Loucy (cell line): ENCODE measurements at regions not wholly inside any gene's neighbourhood (a gene's known extent, or its start where the extent isn't known, plus 50 kb on each side); places are given as distances from the start of the nearest gene placed in this dataset.

Experiments
- H2AFZ ChIP-seq: fragments of 200-600 bp; sonication (generic); 2 replicates; pipeline ENCODE4 v1.6.0; 2016; ENCODE audit warnings: antibody characterized with exemption, mild to moderate bottlenecking, low read length, moderate library complexity
- H3F3A ChIP-seq: fragments of 200-600 bp; 2 replicates; pipeline ENCODE4 v1.6.0; 2016; ENCODE audit warnings: antibody characterized with exemption, low read depth, mild to moderate bottlenecking
- H3K27me3 ChIP-seq: fragments of 200-600 bp; sonication (generic); 2 replicates; pipeline ENCODE4 v1.6.1; 2014; ENCODE audit warnings: low read length, mild to moderate bottlenecking; ENCODE audit not compliant: insufficient read depth, poor library complexity, severe bottlenecking
- H3K36me3 ChIP-seq: fragments of 200-600 bp; sonication (generic); 2 replicates; pipeline ENCODE4 v1.6.1; 2016; ENCODE audit warnings: low read length; ENCODE audit not compliant: insufficient read depth
- H3K4me1 ChIP-seq: fragments of 200-600 bp; sonication (generic); 2 replicates; pipeline ENCODE4 v1.5.1; 2014; ENCODE audit warnings: low read length, mild to moderate bottlenecking; ENCODE audit not compliant: insufficient read depth, poor library complexity, severe bottlenecking
- H3K4me2 ChIP-seq: fragments of 200-600 bp; sonication (generic); 2 replicates; pipeline ENCODE4 v1.6.0; 2014; ENCODE audit warnings: antibody characterized with exemption, low read length, low read depth, mild to moderate bottlenecking; ENCODE audit not compliant: poor library complexity, severe bottlenecking
- H3K4me3 ChIP-seq: fragments of 200-600 bp; sonication (generic); 2 replicates; pipeline ENCODE4 v1.5.1; 2014; ENCODE audit warnings: low read length, mild to moderate bottlenecking, mixed read lengths; ENCODE audit not compliant: poor library complexity, severe bottlenecking
- H3K79me2 ChIP-seq: fragments of 200-600 bp; sonication (generic); 2 replicates; pipeline ENCODE4 v1.6.1; 2014; ENCODE audit warnings: low read length; ENCODE audit not compliant: insufficient read depth
- H3K9ac ChIP-seq: fragments of 200-600 bp; sonication (generic); 2 replicates; pipeline ENCODE4 v1.6.0; 2014; ENCODE audit warnings: mild to moderate bottlenecking, low read depth, low read length, moderate library complexity; ENCODE audit not compliant: poor library complexity, severe bottlenecking
- H3K9me2 ChIP-seq: fragments of 200-600 bp; sonication (generic); replicated peaks from 2 replicates; pipeline ENCODE4 v1.6.1; 2016; ENCODE audit warnings: low read depth, low read length, mixed read lengths
- H3K9me3 ChIP-seq: fragments of 200-600 bp; sonication (generic); 2 replicates; pipeline ENCODE4 v1.6.1; 2014; ENCODE audit warnings: mild to moderate bottlenecking, antibody characterized with exemption, low read length, low read depth; ENCODE audit not compliant: insufficient read depth
- H4K20me1 ChIP-seq: fragments of 200-600 bp; sonication (generic); 2 replicates; pipeline ENCODE4 v1.6.0; 2014; ENCODE audit warnings: antibody characterized with exemption, low read length, mild to moderate bottlenecking; ENCODE audit not compliant: insufficient read depth, poor library complexity, severe bottlenecking
- EZH2phosphoT487 ChIP-seq: fragments of 200-600 bp; IDR thresholded peaks from 2 replicates; pipeline ENCODE4 v1.6.1; 2018; ENCODE audit warnings: antibody characterized with exemption, mild to moderate bottlenecking, moderate library complexity, borderline replicate concordance
- TF ChIP-seq, protein P1 (sequence below): fragments of 200-600 bp; sonication (generic); conservative IDR thresholded peaks from 2 replicates; pipeline ENCODE4 v1.5.1; 2014; ENCODE audit warnings: mild to moderate bottlenecking, antibody characterized with exemption, low read length

DNA sequence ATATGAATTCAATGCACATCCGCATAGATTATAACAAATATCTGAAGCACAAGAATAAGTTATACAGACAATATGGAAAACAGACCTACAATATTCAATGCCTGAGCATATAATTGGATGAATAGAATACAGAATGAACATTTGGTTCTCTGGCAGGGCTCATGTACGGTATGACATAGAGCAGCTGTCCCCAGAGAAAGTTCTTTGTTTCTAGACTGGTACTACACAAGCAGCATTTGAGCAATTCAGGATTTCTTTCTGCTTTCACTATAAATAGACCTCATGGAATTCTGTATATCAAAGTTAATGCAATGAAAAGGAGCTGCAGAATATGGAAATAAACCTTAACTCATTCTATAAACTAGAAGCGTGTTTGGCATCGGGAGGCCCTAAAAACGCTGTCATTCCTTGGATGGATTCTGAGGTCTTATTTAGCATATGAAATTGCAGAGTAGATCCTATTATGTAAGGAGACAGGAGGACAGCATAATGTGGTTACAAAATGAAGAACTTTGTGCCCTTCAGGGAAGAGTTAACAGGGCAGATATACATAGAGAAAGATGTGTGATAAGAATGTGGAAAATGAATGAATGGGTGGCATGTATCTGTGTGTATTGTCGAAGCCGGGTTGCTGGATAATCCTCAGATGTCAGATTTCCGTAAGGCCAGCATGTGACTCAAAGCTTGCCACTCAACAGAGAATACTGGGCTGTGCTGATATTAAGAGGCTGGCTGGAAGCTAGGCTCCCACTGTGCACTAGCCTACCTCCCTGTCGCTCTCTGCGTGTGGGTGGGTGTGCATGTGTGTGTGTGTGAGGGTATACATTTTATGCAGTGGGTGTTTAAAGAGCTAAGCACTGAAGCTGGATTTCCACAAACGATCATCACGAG, 103.3 kb upstream of the SLC4A4 start:
- Histone ChIP-seq H3K79me2 (peaks cover 32% of the 10 kb centered on the region; the same call in 1 of the 2 replicates), H3K9ac (no peak overlapping the region), H3K27me3 (no peaks in the 10 kb centered on the region), H3K9me3 (no peaks in the 10 kb centered on the region), H3K9me2 (no peaks in the 10 kb centered on the region), H3K4me3 (no peak overlapping the region), H3K36me3 (no peaks in the 10 kb centered on the region; the same call in 1 of the 2 replicates), H4K20me1 (no peaks in the 10 kb centered on the region), H2AFZ (no peak overlapping the region), H3F3A (no peaks in the 10 kb centered on the region), H3K4me1 (peaks cover 36% of the 10 kb centered on the region), H3K4me2 (no peak overlapping the region)
- TF ChIP-seq, protein P1, sequence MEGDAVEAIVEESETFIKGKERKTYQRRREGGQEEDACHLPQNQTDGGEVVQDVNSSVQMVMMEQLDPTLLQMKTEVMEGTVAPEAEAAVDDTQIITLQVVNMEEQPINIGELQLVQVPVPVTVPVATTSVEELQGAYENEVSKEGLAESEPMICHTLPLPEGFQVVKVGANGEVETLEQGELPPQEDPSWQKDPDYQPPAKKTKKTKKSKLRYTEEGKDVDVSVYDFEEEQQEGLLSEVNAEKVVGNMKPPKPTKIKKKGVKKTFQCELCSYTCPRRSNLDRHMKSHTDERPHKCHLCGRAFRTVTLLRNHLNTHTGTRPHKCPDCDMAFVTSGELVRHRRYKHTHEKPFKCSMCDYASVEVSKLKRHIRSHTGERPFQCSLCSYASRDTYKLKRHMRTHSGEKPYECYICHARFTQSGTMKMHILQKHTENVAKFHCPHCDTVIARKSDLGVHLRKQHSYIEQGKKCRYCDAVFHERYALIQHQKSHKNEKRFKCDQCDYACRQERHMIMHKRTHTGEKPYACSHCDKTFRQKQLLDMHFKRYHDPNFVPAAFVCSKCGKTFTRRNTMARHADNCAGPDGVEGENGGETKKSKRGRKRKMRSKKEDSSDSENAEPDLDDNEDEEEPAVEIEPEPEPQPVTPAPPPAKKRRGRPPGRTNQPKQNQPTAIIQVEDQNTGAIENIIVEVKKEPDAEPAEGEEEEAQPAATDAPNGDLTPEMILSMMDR, result no peak
- no peak for TF ChIP-seq EZH2phosphoT487

DNA sequence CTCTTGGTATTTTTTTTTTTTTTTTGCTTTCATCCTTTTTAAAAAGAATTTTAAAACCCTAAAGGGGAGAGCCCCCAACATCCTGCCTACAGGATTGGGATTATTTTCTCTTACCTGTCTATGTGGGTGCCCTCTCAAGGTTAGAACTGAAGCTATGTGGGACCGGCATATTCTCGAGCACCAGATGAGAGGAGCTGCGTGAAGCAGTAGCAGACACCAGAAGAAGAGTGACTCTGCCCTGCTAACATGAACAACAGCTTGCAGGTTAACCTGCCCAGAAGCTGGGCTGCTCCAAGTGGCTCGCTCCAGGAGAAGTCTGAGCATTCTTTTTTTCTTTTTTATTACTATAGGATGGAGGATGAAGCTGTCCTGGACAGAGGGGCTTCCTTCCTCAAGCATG, 102.6 kb upstream of the SLC4A4 start:
- Histone ChIP-seq H3K27me3 (no peaks in the 10 kb centered on the region), H2AFZ (no peak overlapping the region), H3F3A (no peaks in the 10 kb centered on the region), H3K79me2 (peaks cover 27% of the 10 kb centered on the region; the same call in 1 of the 2 replicates), H3K9me3 (no peaks in the 10 kb centered on the region), H3K4me3 (no peak overlapping the region), H3K36me3 (no peaks in the 10 kb centered on the region; the same call in 1 of the 2 replicates), H4K20me1 (no peaks in the 10 kb centered on the region), H3K9me2 (no peaks in the 10 kb centered on the region), H3K9ac (no peak overlapping the region), H3K4me2 (no peak overlapping the region), H3K4me1 (peaks cover 30% of the 10 kb centered on the region)
- no peak for TF ChIP-seq EZH2phosphoT487
- TF ChIP-seq, protein P1, result no peak

DNA sequence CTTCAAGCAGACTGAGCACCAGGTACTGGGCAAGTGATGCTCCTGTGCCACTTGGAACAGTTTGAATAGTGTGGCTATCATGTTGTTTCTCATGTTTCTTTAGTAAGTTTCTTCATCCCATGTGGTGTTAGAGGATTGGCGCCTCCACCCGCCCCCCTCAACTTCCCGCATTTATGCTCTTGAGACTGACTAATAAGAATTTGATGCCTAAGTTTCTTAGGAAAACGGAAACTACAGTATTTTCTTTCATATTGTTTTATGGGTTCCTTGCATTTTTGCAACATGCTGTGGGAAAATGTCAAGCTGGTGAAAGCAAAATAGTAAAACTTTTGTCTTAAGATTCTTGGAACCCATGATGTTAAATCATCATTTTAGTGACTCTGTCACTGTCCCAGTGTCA, 101.2 kb upstream of the SLC4A4 start:
- Histone ChIP-seq H3K9me2 (no peaks in the 10 kb centered on the region), H4K20me1 (no peaks in the 10 kb centered on the region), H3K9me3 (no peaks in the 10 kb centered on the region), H3K36me3 (no peaks in the 10 kb centered on the region; the same call in 1 of the 2 replicates), H3K79me2 (peaks cover 14% of the 10 kb centered on the region), H3K4me2 (no peak overlapping the region), H2AFZ (no peak overlapping the region), H3K4me1 (peaks cover 22% of the 10 kb centered on the region), H3K9ac (no peak overlapping the region), H3K27me3 (no peaks in the 10 kb centered on the region), H3F3A (no peaks in the 10 kb centered on the region), H3K4me3 (no peak overlapping the region)
- TF ChIP-seq EZH2phosphoT487, result no peak
- TF ChIP-seq, protein P1, result no peak
